A549 (cell line): ENCODE measurements at regions not wholly inside any gene's neighbourhood (a gene's known extent, or its start where the extent isn't known, plus 50 kb on each side); places are given as distances from the start of the nearest gene placed in this dataset.

ENCODE experiments used
- ATAC-seq, 2 experiments: fragments of 200-7000 bp in 1 of 2; fragments of >200 bp in 1 of 2; cut with Nextera tagmentation in 1 of 2; cut with Tn5 transposase in 1 of 2; 3 replicates each; pipeline versions ENCODE4 v1.8.0 to v1.9.1; 2018 to 2020; ENCODE audit warnings: mild to moderate bottlenecking in 1 of 2, moderate library complexity in 1 of 2
- CTCF ChIA-PET: fragments of 300-600 bp; sonication (Branson Sonifier 250); formaldehyde crosslinking; extraction: SDS; loops from one replicate; lab custom pipeline; 2021; ENCODE audit warnings: antibody characterized with exemption, inconsistent platforms; lab: Yijun Ruan, JAX
- POLR2A ChIA-PET: fragments of 350-600 bp; formaldehyde crosslinking; extraction: SDS; loops from one replicate; lab custom pipeline; 2021; ENCODE audit warnings: antibody characterized with exemption, inconsistent platforms; lab: Yijun Ruan, JAX
- DNase-seq, 2 experiments: peaks; one replicate each; pipeline versions ENCODE4 v3.0.0 to v3.0.0-alpha.2; 2011 to 2016; ENCODE audit warnings: low read depth in 1 of 2, low spot score in 1 of 2
- FAIRE-seq: peaks from 2 replicates; lab custom pipeline; 2011; peaks lifted over from hg19 to GRCh38; lab: Jason Lieb, UNC
- H3K27ac ChIP-seq, 2 experiments: fragments of >200 bp; sonication (Bioruptor Twin); formaldehyde crosslinking; 3 replicates each; pipeline ENCODE4 v1.5.1; 2016 to 2017
- H3K4me1 ChIP-seq: fragments of >200 bp; sonication (Bioruptor Twin); formaldehyde crosslinking; 3 replicates; pipeline ENCODE4 v1.6.1; 2016
- H3K4me2 ChIP-seq: fragments of >200 bp; sonication (Bioruptor Twin); formaldehyde crosslinking; 3 replicates; pipeline ENCODE4 v1.6.1; 2016
- H3K4me3 ChIP-seq: fragments of >200 bp; sonication (Bioruptor Twin); formaldehyde crosslinking; 3 replicates; pipeline ENCODE4 v1.5.1; 2016
- H3K9me3 ChIP-seq: fragments of >200 bp; sonication (Bioruptor Twin); formaldehyde crosslinking; 3 replicates; pipeline ENCODE4 v1.6.1; 2016
- BHLHE40 ChIP-seq: IDR thresholded peaks from 2 replicates; pipeline ENCODE4 v1.6.1; 2012; ENCODE audit warnings: low read depth, low read length, inconsistent platforms
- CBX2 ChIP-seq: fragments of 200-600 bp; sonication (generic); IDR thresholded peaks from 2 replicates; pipeline ENCODE4 v1.6.1; 2016; ENCODE audit warnings: low read depth, mild to moderate bottlenecking, borderline replicate concordance
- CEBPB ChIP-seq, 2 experiments: fragments of >200 bp in 1 of 2; sonication (Bioruptor Twin) in 1 of 2; formaldehyde crosslinking in 1 of 2; IDR thresholded peaks; 2 replicates each; pipeline ENCODE4 v1.6.1; 2012 to 2016
- EHMT2 ChIP-seq: fragments of 200-600 bp; sonication (generic); IDR thresholded peaks from 2 replicates; pipeline ENCODE4 v1.6.1; 2016; ENCODE audit warnings: antibody characterized with exemption, low read depth, mild to moderate bottlenecking, moderate library complexity
- ESRRA ChIP-seq: fragments of 150-350 bp; IDR thresholded peaks from 2 replicates; pipeline ENCODE4 v1.6.1; 2014; ENCODE audit warnings: mild to moderate bottlenecking, low read length, borderline replicate concordance
- FOXS1 ChIP-seq: fragments of 250-450 bp; sonication (Bioruptor Pico); IDR thresholded peaks from 2 replicates; pipeline ENCODE4 v1.5.0; 2020; ENCODE audit warnings: mild to moderate bottlenecking, moderate library complexity
- GATA3 ChIP-seq: IDR thresholded peaks from 2 replicates; pipeline ENCODE4 v1.6.1; 2012; ENCODE audit warnings: borderline replicate concordance
- HDAC2 ChIP-seq: fragments of 200-600 bp; sonication (generic); IDR thresholded peaks from 2 replicates; pipeline ENCODE4 v1.6.1; 2016
- HEYL ChIP-seq: fragments of 250-450 bp; sonication (Bioruptor Pico); IDR thresholded peaks from 2 replicates; pipeline ENCODE4 v1.8.0; 2021; ENCODE audit warnings: mild to moderate bottlenecking, moderate library complexity
- HOXA7 ChIP-seq: fragments of 250-450 bp; sonication (Bioruptor Pico); IDR thresholded peaks from 2 replicates; pipeline ENCODE4 v1.5.0; 2020; ENCODE audit warnings: mild to moderate bottlenecking, moderate library complexity
- JUN ChIP-seq, 2 experiments: fragments of >200 bp; sonication (Bioruptor Twin); formaldehyde crosslinking; IDR thresholded peaks; 2 replicates in 1 of 2; 3 replicates in 1 of 2; pipeline ENCODE4 v1.6.1; 2016 to 2017
- KDM1A ChIP-seq: fragments of 200-600 bp; sonication (generic); IDR thresholded peaks from 2 replicates; pipeline ENCODE4 v1.6.1; 2016; ENCODE audit warnings: low read depth, mild to moderate bottlenecking
- MAZ ChIP-seq: fragments of 150-350 bp; IDR thresholded peaks from 2 replicates; pipeline ENCODE4 v1.6.1; 2014; ENCODE audit warnings: antibody characterized with exemption, low read depth, low read length, borderline replicate concordance
- RAD21 ChIP-seq, 2 experiments: fragments of >200 bp in 1 of 2; sonication (Bioruptor Twin) in 1 of 2; formaldehyde crosslinking in 1 of 2; IDR thresholded peaks in 1 of 2; conservative IDR thresholded peaks in 1 of 2; 2 replicates in 1 of 2; 3 replicates in 1 of 2; pipeline ENCODE4 v1.6.1; 2012 to 2018; ENCODE audit warnings: inconsistent platforms in 1 of 2
- RCOR1 ChIP-seq: fragments of 150-350 bp; IDR thresholded peaks from 2 replicates; pipeline ENCODE4 v1.6.1; 2014; ENCODE audit warnings: antibody characterized with exemption, low read length, low read depth
- TFCP2L1 ChIP-seq: fragments of 250-450 bp; sonication (Bioruptor Pico); IDR thresholded peaks from 2 replicates; pipeline ENCODE4 v1.5.0; 2021; ENCODE audit warnings: mild to moderate bottlenecking
- ZC3H11A ChIP-seq: fragments of 450-650 bp; IDR thresholded peaks from 2 replicates; pipeline ENCODE4 v1.6.1; 2014; ENCODE audit warnings: antibody characterized with exemption, mild to moderate bottlenecking
- ZNF302 ChIP-seq: fragments of 250-450 bp; sonication (Bioruptor Pico); IDR thresholded peaks from 2 replicates; pipeline ENCODE4 v1.9.0; 2021; ENCODE audit warnings: inconsistent platforms, mild to moderate bottlenecking, moderate library complexity
- TF ChIP-seq, protein P1 (sequence below): IDR thresholded peaks from 2 replicates; pipeline ENCODE4 v1.6.1; 2012
- TF ChIP-seq, protein P2 (sequence below): fragments of >200 bp; sonication (Bioruptor Twin); formaldehyde crosslinking; IDR thresholded peaks from 3 replicates; pipeline ENCODE4 v1.5.1; 2016
- TF ChIP-seq, protein P3 (sequence below): fragments of 250-450 bp; sonication (Bioruptor Pico); IDR thresholded peaks from 2 replicates; pipeline ENCODE4 v1.5.0; 2021; ENCODE audit warnings: mild to moderate bottlenecking, moderate library complexity, borderline replicate concordance
- TF ChIP-seq, protein P4 (sequence below): fragments of 200-600 bp; sonication (generic); IDR thresholded peaks from 2 replicates; pipeline ENCODE4 v1.6.1; 2016; ENCODE audit warnings: antibody characterized with exemption, mild to moderate bottlenecking, moderate library complexity
- TF ChIP-seq, protein P5 (sequence below): IDR thresholded peaks from 2 replicates; pipeline ENCODE4 v1.6.1; 2012
- TF ChIP-seq, protein P6 (sequence below): fragments of >200 bp; sonication (Bioruptor Twin); formaldehyde crosslinking; IDR thresholded peaks from 2 replicates; pipeline ENCODE4 v1.6.1; 2016

DNA sequence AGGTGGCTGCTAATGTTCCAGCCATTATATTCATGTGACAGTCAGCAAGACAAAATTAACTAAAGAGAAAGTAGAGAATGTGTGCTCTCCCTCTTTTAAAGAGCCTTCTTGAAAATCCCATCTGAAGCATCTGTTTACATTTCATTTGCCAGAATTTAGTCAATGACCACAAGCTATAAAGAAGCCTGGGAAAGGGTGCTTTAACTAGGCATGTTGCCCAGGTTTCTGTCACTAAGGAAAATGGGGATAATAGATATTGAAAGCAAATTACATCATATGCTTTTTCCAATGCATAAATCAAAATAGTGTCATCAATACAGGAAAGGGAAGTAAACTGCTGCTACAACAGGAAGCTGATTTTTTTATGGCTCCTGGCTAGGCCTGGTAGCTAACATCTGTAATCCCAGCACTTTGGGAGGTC, 67.7 kb downstream of the ELAPOR2 start:
- ATAC-seq (no peak), DNase-seq (no peak), FAIRE-seq (no peak)
- ChIA-PET CTCF (no interaction called here), POLR2A (no interaction called here)
- H3K4me1 ChIP-seq: no peaks in the 10 kb centered on the region
- H3K4me3 ChIP-seq: no peak overlapping the region
- H3K27ac ChIP-seq: no peak overlapping the region
- no peaks in the 10 kb centered on the region for H3K9me3 ChIP-seq
- H3K4me2 ChIP-seq: no peak overlapping the region
- TF ChIP-seq, protein P1, sequence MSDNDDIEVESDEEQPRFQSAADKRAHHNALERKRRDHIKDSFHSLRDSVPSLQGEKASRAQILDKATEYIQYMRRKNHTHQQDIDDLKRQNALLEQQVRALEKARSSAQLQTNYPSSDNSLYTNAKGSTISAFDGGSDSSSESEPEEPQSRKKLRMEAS: no peak
- TF ChIP-seq, protein P2, sequence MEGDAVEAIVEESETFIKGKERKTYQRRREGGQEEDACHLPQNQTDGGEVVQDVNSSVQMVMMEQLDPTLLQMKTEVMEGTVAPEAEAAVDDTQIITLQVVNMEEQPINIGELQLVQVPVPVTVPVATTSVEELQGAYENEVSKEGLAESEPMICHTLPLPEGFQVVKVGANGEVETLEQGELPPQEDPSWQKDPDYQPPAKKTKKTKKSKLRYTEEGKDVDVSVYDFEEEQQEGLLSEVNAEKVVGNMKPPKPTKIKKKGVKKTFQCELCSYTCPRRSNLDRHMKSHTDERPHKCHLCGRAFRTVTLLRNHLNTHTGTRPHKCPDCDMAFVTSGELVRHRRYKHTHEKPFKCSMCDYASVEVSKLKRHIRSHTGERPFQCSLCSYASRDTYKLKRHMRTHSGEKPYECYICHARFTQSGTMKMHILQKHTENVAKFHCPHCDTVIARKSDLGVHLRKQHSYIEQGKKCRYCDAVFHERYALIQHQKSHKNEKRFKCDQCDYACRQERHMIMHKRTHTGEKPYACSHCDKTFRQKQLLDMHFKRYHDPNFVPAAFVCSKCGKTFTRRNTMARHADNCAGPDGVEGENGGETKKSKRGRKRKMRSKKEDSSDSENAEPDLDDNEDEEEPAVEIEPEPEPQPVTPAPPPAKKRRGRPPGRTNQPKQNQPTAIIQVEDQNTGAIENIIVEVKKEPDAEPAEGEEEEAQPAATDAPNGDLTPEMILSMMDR: no peak
- TF ChIP-seq, protein P3, sequence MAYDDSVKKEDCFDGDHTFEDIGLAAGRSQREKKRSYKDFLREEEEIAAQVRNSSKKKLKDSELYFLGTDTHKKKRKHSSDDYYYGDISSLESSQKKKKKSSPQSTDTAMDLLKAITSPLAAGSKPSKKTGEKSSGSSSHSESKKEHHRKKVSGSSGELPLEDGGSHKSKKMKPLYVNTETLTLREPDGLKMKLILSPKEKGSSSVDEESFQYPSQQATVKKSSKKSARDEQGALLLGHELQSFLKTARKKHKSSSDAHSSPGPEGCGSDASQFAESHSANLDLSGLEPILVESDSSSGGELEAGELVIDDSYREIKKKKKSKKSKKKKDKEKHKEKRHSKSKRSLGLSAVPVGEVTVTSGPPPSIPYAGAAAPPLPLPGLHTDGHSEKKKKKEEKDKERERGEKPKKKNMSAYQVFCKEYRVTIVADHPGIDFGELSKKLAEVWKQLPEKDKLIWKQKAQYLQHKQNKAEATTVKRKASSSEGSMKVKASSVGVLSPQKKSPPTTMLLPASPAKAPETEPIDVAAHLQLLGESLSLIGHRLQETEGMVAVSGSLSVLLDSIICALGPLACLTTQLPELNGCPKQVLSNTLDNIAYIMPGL: no peak
- TF ChIP-seq, protein P4, sequence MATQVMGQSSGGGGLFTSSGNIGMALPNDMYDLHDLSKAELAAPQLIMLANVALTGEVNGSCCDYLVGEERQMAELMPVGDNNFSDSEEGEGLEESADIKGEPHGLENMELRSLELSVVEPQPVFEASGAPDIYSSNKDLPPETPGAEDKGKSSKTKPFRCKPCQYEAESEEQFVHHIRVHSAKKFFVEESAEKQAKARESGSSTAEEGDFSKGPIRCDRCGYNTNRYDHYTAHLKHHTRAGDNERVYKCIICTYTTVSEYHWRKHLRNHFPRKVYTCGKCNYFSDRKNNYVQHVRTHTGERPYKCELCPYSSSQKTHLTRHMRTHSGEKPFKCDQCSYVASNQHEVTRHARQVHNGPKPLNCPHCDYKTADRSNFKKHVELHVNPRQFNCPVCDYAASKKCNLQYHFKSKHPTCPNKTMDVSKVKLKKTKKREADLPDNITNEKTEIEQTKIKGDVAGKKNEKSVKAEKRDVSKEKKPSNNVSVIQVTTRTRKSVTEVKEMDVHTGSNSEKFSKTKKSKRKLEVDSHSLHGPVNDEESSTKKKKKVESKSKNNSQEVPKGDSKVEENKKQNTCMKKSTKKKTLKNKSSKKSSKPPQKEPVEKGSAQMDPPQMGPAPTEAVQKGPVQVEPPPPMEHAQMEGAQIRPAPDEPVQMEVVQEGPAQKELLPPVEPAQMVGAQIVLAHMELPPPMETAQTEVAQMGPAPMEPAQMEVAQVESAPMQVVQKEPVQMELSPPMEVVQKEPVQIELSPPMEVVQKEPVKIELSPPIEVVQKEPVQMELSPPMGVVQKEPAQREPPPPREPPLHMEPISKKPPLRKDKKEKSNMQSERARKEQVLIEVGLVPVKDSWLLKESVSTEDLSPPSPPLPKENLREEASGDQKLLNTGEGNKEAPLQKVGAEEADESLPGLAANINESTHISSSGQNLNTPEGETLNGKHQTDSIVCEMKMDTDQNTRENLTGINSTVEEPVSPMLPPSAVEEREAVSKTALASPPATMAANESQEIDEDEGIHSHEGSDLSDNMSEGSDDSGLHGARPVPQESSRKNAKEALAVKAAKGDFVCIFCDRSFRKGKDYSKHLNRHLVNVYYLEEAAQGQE: no peak
- TF ChIP-seq HOXA7 (CRISPR knock-in tag): no peak
- TF ChIP-seq JUN (IDR thresholded peaks at IDR 0.05): no peak
- no peak for TF ChIP-seq TFCP2L1 (CRISPR knock-in tag)
- no peak for TF ChIP-seq ZNF302 (CRISPR knock-in tag)
- no peak for TF ChIP-seq HDAC2
- no peak for TF ChIP-seq ZC3H11A

DNA sequence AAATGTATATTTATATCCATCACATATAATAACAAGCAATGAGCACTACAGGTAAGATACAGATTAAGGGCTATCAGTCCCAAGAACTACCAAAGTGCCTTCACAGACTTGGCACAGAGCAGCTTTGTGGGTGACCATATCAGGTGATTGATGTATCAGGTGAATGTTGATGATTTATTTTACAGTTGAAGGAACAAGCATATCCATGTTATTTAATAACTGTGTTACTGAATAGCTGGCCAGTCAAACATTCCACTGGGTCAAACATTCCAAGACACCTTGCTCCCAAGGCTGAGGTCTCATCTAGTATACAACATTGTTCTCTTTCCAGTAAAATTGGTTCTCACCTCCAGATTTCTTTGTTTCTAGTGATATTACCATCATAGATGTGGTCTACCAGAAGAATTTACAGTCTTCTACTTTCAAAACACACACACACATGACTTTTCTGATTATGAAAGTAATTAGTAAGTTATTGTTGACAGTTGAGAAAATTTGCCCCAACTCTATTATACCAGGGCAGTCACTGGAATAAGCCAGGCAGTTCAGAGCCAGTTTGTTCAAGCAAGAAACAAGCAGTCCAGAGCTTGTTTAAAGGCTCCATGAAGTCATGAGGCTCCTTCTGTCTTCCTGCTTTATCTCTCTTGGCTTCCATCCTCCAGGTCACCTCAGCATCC, 68.2 kb downstream of the ELAPOR2 start:
- H3K27ac ChIP-seq: no peak overlapping the region
- no peak for FAIRE-seq
- CTCF ChIA-PET: no interaction called here

More for the DNA sequence above, 68.2 kb downstream of the ELAPOR2 start:
- no peaks in the 10 kb centered on the region for H3K9me3 ChIP-seq
- ATAC-seq: no peak
- TF ChIP-seq HEYL (no peak), KDM1A (no peak), GATA3 (no peak), CEBPB (IDR thresholded peaks at IDR 0.05) (no peak), CBX2 (no peak), BHLHE40 (no peak), RCOR1 (no peak), EHMT2 (no peak), MAZ (no peak), FOXS1 (CRISPR knock-in tag) (no peak), ESRRA (no peak), RAD21 (conservative IDR thresholded peaks at IDR 0.05 in 1 of 2, IDR thresholded peaks at IDR 0.05 in 1 of 2) (no peak)
- TF ChIP-seq, protein P3: no peak
- TF ChIP-seq, protein P5, sequence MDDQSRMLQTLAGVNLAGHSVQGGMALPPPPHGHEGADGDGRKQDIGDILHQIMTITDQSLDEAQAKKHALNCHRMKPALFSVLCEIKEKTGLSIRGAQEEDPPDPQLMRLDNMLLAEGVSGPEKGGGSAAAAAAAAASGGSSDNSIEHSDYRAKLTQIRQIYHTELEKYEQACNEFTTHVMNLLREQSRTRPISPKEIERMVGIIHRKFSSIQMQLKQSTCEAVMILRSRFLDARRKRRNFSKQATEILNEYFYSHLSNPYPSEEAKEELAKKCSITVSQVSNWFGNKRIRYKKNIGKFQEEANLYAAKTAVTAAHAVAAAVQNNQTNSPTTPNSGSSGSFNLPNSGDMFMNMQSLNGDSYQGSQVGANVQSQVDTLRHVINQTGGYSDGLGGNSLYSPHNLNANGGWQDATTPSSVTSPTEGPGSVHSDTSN: no peak
- TF ChIP-seq, protein P6, sequence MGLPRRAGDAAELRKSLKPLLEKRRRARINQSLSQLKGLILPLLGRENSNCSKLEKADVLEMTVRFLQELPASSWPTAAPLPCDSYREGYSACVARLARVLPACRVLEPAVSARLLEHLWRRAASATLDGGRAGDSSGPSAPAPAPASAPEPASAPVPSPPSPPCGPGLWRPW: no peak
- POLR2A ChIA-PET: no interaction called here
- no peak overlapping the region for H3K4me3 ChIP-seq
- H3K4me1 ChIP-seq: no peaks in the 10 kb centered on the region
- DNase-seq: no peak
- no peak overlapping the region for H3K4me2 ChIP-seq
